ENCODE measurements at regions not wholly inside any gene's neighbourhood (a gene's known extent, or its start where the extent isn't known, plus 50 kb on each side); places are given as distances from the start of the nearest gene placed in this dataset.

GRCh38 chr3:118059096-118059495 is 975.5 kb downstream of the IGSF11 start:
- DNase-seq (ENCODE audit: low read depth in 3 of 3) = no peak

- DNase-seq (ENCODE audit: low read depth in 3 of 3) = no peak
These were observed 967.2 kb downstream of the IGSF11 start for GRCh38 chr3:118067439-118067838.

- no peak for DNase-seq (ENCODE audit: low read depth in 3 of 3)
These were observed 958.8 kb downstream of the IGSF11 start for GRCh38 chr3:118075873-118076272.

GRCh38 chr3:118077332-118077731 is 957.3 kb downstream of the IGSF11 start:
- DNase-seq (ENCODE audit: low read depth in 3 of 3) = no peak

GRCh38 chr3:118080889-118081288 is 953.8 kb downstream of the IGSF11 start:
- no peak for DNase-seq (ENCODE audit: low read depth in 3 of 3)

- no peak for DNase-seq (ENCODE audit: low read depth in 3 of 3)
These were observed 946.0 kb downstream of the IGSF11 start for GRCh38 chr3:118088696-118089095.

- DNase-seq (ENCODE audit: low read depth in 3 of 3) = no peak
These were observed 945.1 kb downstream of the IGSF11 start for GRCh38 chr3:118089563-118089962.

GRCh38 chr3:118097226-118097625 is 937.4 kb downstream of the IGSF11 start:
- DNase-seq (ENCODE audit: low read depth in 3 of 3) = no peak

GRCh38 chr3:118097660-118098059 is 937.0 kb downstream of the IGSF11 start:
- no peak for DNase-seq (ENCODE audit: low read depth in 3 of 3)

- DNase-seq (ENCODE audit: low read depth in 3 of 3) = no peak
These were observed 935.8 kb downstream of the IGSF11 start for GRCh38 chr3:118098827-118099226.

- no peak for DNase-seq (ENCODE audit: low read depth in 3 of 3)
These were observed 932.8 kb downstream of the IGSF11 start for GRCh38 chr3:118101891-118102290.

- no peak for DNase-seq (ENCODE audit: low read depth in 3 of 3)
These were observed 931.9 kb downstream of the IGSF11 start for GRCh38 chr3:118102737-118103136.

GRCh38 chr3:118108201-118108600 is 926.4 kb downstream of the IGSF11 start:
- DNase-seq (ENCODE audit: low read depth in 3 of 3) = no peak

GRCh38 chr3:118108769-118109168 is 925.9 kb downstream of the IGSF11 start:
- DNase-seq (ENCODE audit: low read depth in 3 of 3) = no peak

- DNase-seq (ENCODE audit: low read depth in 3 of 3) = no peak
These were observed 924.4 kb downstream of the IGSF11 start for GRCh38 chr3:118110211-118110610.

- no peak for DNase-seq (ENCODE audit: low read depth in 3 of 3)
These were observed 917.7 kb downstream of the IGSF11 start for GRCh38 chr3:118116991-118117390.

- no peak for DNase-seq (ENCODE audit: low read depth in 3 of 3)
These were observed 907.9 kb downstream of the IGSF11 start for GRCh38 chr3:118126751-118127150.

- DNase-seq (ENCODE audit: low read depth in 3 of 3) = no peak
These were observed 906.7 kb downstream of the IGSF11 start for GRCh38 chr3:118127992-118128391.

GRCh38 chr3:118128886-118129285 is 905.8 kb downstream of the IGSF11 start:
- no peak for DNase-seq (ENCODE audit: low read depth in 3 of 3)

- DNase-seq (ENCODE audit: low read depth in 3 of 3) = no peak
These were observed 896.9 kb downstream of the IGSF11 start for GRCh38 chr3:118137778-118138177.

- DNase-seq (ENCODE audit: low read depth in 3 of 3) = no peak
These were observed 889.7 kb downstream of the IGSF11 start for GRCh38 chr3:118144919-118145318.

- DNase-seq (ENCODE audit: low read depth in 3 of 3) = no peak
These were observed 887.8 kb downstream of the IGSF11 start for GRCh38 chr3:118146658-118147375.

- DNase-seq (ENCODE audit: low read depth in 3 of 3) = no peak
These were observed 883.5 kb downstream of the IGSF11 start for GRCh38 chr3:118151164-118151563.
